ENCODE measurements at regions not wholly inside any gene's neighbourhood (a gene's known extent, or its start where the extent isn't known, plus 50 kb on each side); places are given as distances from the start of the nearest gene placed in this dataset.

- no peak for ATAC-seq
- intact Hi-C loops (cut with micrococcal nuclease; ENCODE audit: unreplicated experiment): no loop called here
- no peaks in the 10 kb centered on the region for H3K36me3 ChIP-seq (ENCODE audit: control insufficient read depth, insufficient read depth, low read length)
- no peak overlapping the region for H3K27ac ChIP-seq (ENCODE audit: low read length)
- BruUV-seq (replicated peaks): no TSS peak
- ChIA-PET CTCF (no interaction called here), POLR2A (no interaction called here)
- H3K4me1 ChIP-seq (ENCODE audit: control insufficient read depth, insufficient read depth, low read length): no peaks in the 10 kb centered on the region
- H3K27me3 ChIP-seq (ENCODE audit: control insufficient read depth, insufficient read depth, low read length): no peaks in the 10 kb centered on the region
- in situ Hi-C loops (cut with HindIII; ENCODE audit: low pct_unique_long_range_greater_than_20kb, low sequenced_read_pairs): no loop called here
- TF ChIP-seq SIN3A (IDR thresholded peaks at IDR 0.05; ENCODE audit: borderline replicate concordance, insufficient read depth, low read depth, low read length) (no peak), TCF7L2 (IDR thresholded peaks at IDR 0.05; ENCODE audit: low read depth, low read length) (no peak), REST (IDR thresholded peaks at IDR 0.05; ENCODE audit: insufficient read depth in 1 of 2, low read depth in 2 of 2, low read length in 1 of 2) (no peak), CTCF (IDR thresholded peaks at IDR 0.05) (no peak), POLR2AphosphoS5 (IDR thresholded peaks at IDR 0.05; ENCODE audit: low read depth, low read length) (no peak)
- DNase-seq (ENCODE audit: low read depth, low spot score): no peak
- no peaks in the 10 kb centered on the region for H3K9me3 ChIP-seq (ENCODE audit: control insufficient read depth, insufficient read depth, low read depth, low read length)
- H3K4me3 ChIP-seq (ENCODE audit: low read depth in 2 of 2, low read length in 2 of 2): no peak overlapping the region
Observed at GRCh38 chr2:215499331-215499730, 63.5 kb upstream of the FN1 start.

- H3K9me3 ChIP-seq (ENCODE audit: control insufficient read depth, insufficient read depth, low read depth, low read length): no peaks in the 10 kb centered on the region
- DNase-seq (ENCODE audit: low read depth, low spot score) (no peak), ATAC-seq (no peak)
- in situ Hi-C loops (cut with HindIII; ENCODE audit: low pct_unique_long_range_greater_than_20kb, low sequenced_read_pairs) (no loop called here), intact Hi-C loops (cut with micrococcal nuclease; ENCODE audit: unreplicated experiment) (no loop called here)
- no peaks in the 10 kb centered on the region for H3K27me3 ChIP-seq (ENCODE audit: control insufficient read depth, insufficient read depth, low read length)
- H3K36me3 ChIP-seq (ENCODE audit: control insufficient read depth, insufficient read depth, low read length): no peaks in the 10 kb centered on the region
- no peak overlapping the region for H3K27ac ChIP-seq (ENCODE audit: low read length)
- no peak overlapping the region for H3K4me3 ChIP-seq (ENCODE audit: low read depth in 2 of 2, low read length in 2 of 2)
- no TSS peak for BruUV-seq (replicated peaks)
- no peaks in the 10 kb centered on the region for H3K4me1 ChIP-seq (ENCODE audit: control insufficient read depth, insufficient read depth, low read length)
- no peak for TF ChIP-seq REST (IDR thresholded peaks at IDR 0.05; ENCODE audit: insufficient read depth in 1 of 2, low read depth in 2 of 2, low read length in 1 of 2)
- no peak for TF ChIP-seq TCF7L2 (IDR thresholded peaks at IDR 0.05; ENCODE audit: low read depth, low read length)
- no peak for TF ChIP-seq POLR2AphosphoS5 (IDR thresholded peaks at IDR 0.05; ENCODE audit: low read depth, low read length)
- TF ChIP-seq SIN3A (IDR thresholded peaks at IDR 0.05; ENCODE audit: borderline replicate concordance, insufficient read depth, low read depth, low read length): no peak
- TF ChIP-seq CTCF (IDR thresholded peaks at IDR 0.05): no peak
- CTCF ChIA-PET: no interaction called here
- POLR2A ChIA-PET: no interaction called here
Observed at GRCh38 chr2:215498431-215498830, 62.6 kb upstream of the FN1 start.
